Brain microvascular endothelial cell (primary cell): ENCODE measurements at regions not wholly inside any gene's neighbourhood (a gene's known extent, or its start where the extent isn't known, plus 50 kb on each side); places are given as distances from the start of the nearest gene placed in this dataset.

Experiments used
- DNase-seq: peaks from one replicate; pipeline ENCODE4 v3.0.0-alpha.2; 2020
- H3K27ac ChIP-seq: fragments of 250-450 bp; sonication (Bioruptor Pico); 2 replicates; pipeline ENCODE4 v1.5.1; 2020; ENCODE audit warnings: mild to moderate bottlenecking, moderate library complexity
- H3K27me3 ChIP-seq: fragments of 250-450 bp; sonication (Bioruptor Pico); replicated peaks from 2 replicates; pipeline ENCODE4 v1.5.1; 2020; ENCODE audit warnings: mild to moderate bottlenecking
- H3K36me3 ChIP-seq: fragments of 250-450 bp; sonication (Bioruptor Pico); replicated peaks from 2 replicates; pipeline ENCODE4 v1.5.1; 2020; ENCODE audit warnings: mild to moderate bottlenecking
- H3K4me3 ChIP-seq: 2 replicates; pipeline ENCODE4 v1.5.1; 2011; ENCODE audit warnings: low read depth, mild to moderate bottlenecking, control low read depth, low read length, moderate library complexity
- CTCF ChIP-seq: IDR thresholded peaks from 2 replicates; pipeline ENCODE4 v1.5.1; 2011; ENCODE audit warnings: low read depth, mild to moderate bottlenecking, moderate library complexity, low read length, control low read depth, inconsistent platforms; ENCODE audit errors: missing control alignments
- in situ Hi-C: cut with HindIII; loops from 2 replicates; pipeline ENCODE4 v1.10.0; 2017; ENCODE audit warnings: low sequenced_read_pairs, low pct_ligation_motif_present

- H3K4me3 ChIP-seq = no peak overlapping the region
- no peak for TF ChIP-seq CTCF
- in situ Hi-C loops = no loop called here
- DNase-seq = no peak
- no peaks in the 10 kb centered on the region for H3K27me3 ChIP-seq
- H3K27ac ChIP-seq = no peak overlapping the region
- H3K36me3 ChIP-seq = no peaks in the 10 kb centered on the region
These were observed 631.6 kb upstream of the CAMK1G start for GRCh38 chr1:208951908-208952307.

- no peak overlapping the region for H3K4me3 ChIP-seq
- no peak for TF ChIP-seq CTCF
- in situ Hi-C loops = no loop called here
- no peak overlapping the region for H3K27ac ChIP-seq
- H3K27me3 ChIP-seq = no peaks in the 10 kb centered on the region
- DNase-seq = no peak
- H3K36me3 ChIP-seq = no peaks in the 10 kb centered on the region
These were observed 620.6 kb upstream of the CAMK1G start for GRCh38 chr1:208962867-208963266.

- no peak for TF ChIP-seq CTCF
- Histone ChIP-seq H3K36me3 (no peaks in the 10 kb centered on the region), H3K27ac (no peak overlapping the region), H3K4me3 (no peak overlapping the region), H3K27me3 (no peaks in the 10 kb centered on the region)
- no peak for DNase-seq
- in situ Hi-C loops = no loop called here
These were observed 618.2 kb upstream of the CAMK1G start for GRCh38 chr1:208965351-208965750.

- H3K36me3 ChIP-seq = no peaks in the 10 kb centered on the region
- H3K4me3 ChIP-seq = no peak overlapping the region
- in situ Hi-C loops = no loop called here
- no peak for TF ChIP-seq CTCF
- no peak for DNase-seq
- H3K27ac ChIP-seq = no peak overlapping the region
- no peaks in the 10 kb centered on the region for H3K27me3 ChIP-seq
These were observed 616.2 kb upstream of the CAMK1G start for GRCh38 chr1:208967334-208967733.

- in situ Hi-C loops = no loop called here
- no peak overlapping the region for H3K4me3 ChIP-seq
- no peak for TF ChIP-seq CTCF
- H3K27me3 ChIP-seq = no peaks in the 10 kb centered on the region
- no peak overlapping the region for H3K27ac ChIP-seq
- DNase-seq = no peak
- no peaks in the 10 kb centered on the region for H3K36me3 ChIP-seq
These were observed 608.8 kb upstream of the CAMK1G start for GRCh38 chr1:208974717-208975116.

GRCh38 chr1:208975456-208975855 lies 608.1 kb upstream of the CAMK1G start:
- in situ Hi-C loops = no loop called here
- TF ChIP-seq CTCF = no peak
- no peaks in the 10 kb centered on the region for H3K36me3 ChIP-seq
- DNase-seq = no peak
- no peaks in the 10 kb centered on the region for H3K27me3 ChIP-seq
- no peak overlapping the region for H3K4me3 ChIP-seq
- no peak overlapping the region for H3K27ac ChIP-seq
